Right atrium auricular region (tissue), 2 donors: ENCODE measurements at regions not wholly inside any gene's neighbourhood (a gene's known extent, or its start where the extent isn't known, plus 50 kb on each side); places are given as distances from the start of the nearest gene placed in this dataset.

ENCODE experiments used
- DNase-seq: peaks from one replicate; pipeline ENCODE4 v3.0.0-alpha.2; 2019; ENCODE audit warnings: low spot score
- H3K27ac ChIP-seq, 2 donors: fragments of 200-600 bp; sonication (generic); 1 replicate in 1 of 2; 2 replicates in 1 of 2; pipeline ENCODE4 v1.5.1; 2016 to 2019
- H3K27me3 ChIP-seq, 2 donors: fragments of 200-600 bp; sonication (generic); one replicate each; pipeline versions ENCODE4 v1.5.1 to v1.6.0; 2017 to 2019
- H3K36me3 ChIP-seq: fragments of 200-600 bp; sonication (generic); one replicate; pipeline ENCODE4 v1.5.1; 2016
- H3K4me1 ChIP-seq, 2 donors: fragments of 200-600 bp; sonication (generic); one replicate each; pipeline versions ENCODE4 v1.5.1 to v1.6.0; 2017 to 2019
- H3K4me3 ChIP-seq, 2 donors: fragments of 200-600 bp; sonication (generic); 1 replicate in 1 of 2; 2 replicates in 1 of 2; pipeline ENCODE4 v1.5.1; 2017 to 2019; ENCODE audit warnings: mild to moderate bottlenecking in 1 of 2, moderate library complexity in 1 of 2
- H3K9me3 ChIP-seq, 2 donors: fragments of 200-600 bp; sonication (generic); one replicate each; pipeline ENCODE4 v1.5.1; 2019
- TF ChIP-seq, protein P1 (sequence below), 2 donors: fragments of 200-600 bp; sonication (generic); IDR thresholded peaks; one replicate each; pipeline ENCODE4 v1.5.1; 2019; ENCODE audit warnings: antibody characterized with exemption in 2 of 2

DNA sequence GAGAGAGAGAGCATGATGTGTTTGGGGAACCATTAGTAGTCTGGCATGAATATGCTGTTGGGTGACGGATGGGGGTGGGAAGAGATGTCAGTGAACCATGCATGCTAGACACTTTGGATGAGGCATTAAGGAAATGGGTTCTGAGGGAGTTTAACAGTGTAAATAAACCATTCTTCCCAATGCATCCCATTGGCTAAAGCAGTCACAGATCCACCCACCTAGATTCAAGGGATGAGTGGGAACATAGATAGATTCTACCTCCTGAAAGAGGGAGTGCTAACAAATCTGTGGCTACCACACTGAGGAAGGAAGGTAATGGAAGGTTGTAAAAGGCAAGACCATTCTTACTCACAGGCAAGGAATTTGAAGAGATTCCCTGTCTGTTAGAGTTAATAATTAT lies 129.8 kb upstream of the CACNA1E start:
- H3K9me3 ChIP-seq, result no peaks in the 10 kb centered on the region
- no peaks in the 10 kb centered on the region for H3K36me3 ChIP-seq
- no peak overlapping the region for H3K4me3 ChIP-seq
- H3K27me3 ChIP-seq, result no peaks in the 10 kb centered on the region
- no peak for DNase-seq
- peaks cover 0 to 13% of the 10 kb centered on the region in 2 donors for H3K4me1 ChIP-seq
- no peak overlapping the region for H3K27ac ChIP-seq
- TF ChIP-seq, protein P1, sequence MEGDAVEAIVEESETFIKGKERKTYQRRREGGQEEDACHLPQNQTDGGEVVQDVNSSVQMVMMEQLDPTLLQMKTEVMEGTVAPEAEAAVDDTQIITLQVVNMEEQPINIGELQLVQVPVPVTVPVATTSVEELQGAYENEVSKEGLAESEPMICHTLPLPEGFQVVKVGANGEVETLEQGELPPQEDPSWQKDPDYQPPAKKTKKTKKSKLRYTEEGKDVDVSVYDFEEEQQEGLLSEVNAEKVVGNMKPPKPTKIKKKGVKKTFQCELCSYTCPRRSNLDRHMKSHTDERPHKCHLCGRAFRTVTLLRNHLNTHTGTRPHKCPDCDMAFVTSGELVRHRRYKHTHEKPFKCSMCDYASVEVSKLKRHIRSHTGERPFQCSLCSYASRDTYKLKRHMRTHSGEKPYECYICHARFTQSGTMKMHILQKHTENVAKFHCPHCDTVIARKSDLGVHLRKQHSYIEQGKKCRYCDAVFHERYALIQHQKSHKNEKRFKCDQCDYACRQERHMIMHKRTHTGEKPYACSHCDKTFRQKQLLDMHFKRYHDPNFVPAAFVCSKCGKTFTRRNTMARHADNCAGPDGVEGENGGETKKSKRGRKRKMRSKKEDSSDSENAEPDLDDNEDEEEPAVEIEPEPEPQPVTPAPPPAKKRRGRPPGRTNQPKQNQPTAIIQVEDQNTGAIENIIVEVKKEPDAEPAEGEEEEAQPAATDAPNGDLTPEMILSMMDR (IDR thresholded peaks at IDR 0.05), result no peak

DNA sequence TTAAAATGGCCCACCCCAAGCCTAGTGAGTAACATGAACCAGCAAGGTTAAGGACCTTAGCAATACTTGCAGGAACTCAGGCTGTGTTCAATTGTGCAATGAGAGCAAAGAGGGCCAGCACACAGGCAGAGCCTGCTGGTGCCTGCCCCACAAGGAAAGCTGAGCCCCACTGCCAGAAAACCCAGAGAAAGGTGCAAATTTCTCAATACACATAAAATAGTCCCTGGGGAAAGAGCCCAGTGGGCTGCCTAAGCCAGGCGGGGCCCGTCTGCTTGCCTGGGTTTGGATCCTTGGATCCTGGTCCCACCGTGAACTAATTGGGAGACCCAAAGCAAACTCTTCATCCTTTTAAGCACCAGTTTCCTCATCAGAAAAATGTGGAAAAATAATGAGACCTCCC lies 128.5 kb upstream of the CACNA1E start:
- Histone ChIP-seq H3K4me1 (peaks cover 0 to 13% of the 10 kb centered on the region in 2 donors), H3K36me3 (no peaks in the 10 kb centered on the region), H3K4me3 (no peak overlapping the region), H3K27me3 (no peaks in the 10 kb centered on the region), H3K27ac (no peak overlapping the region), H3K9me3 (no peaks in the 10 kb centered on the region)
- DNase-seq, result no peak
- TF ChIP-seq, protein P1 (IDR thresholded peaks at IDR 0.05), result no peak

DNA sequence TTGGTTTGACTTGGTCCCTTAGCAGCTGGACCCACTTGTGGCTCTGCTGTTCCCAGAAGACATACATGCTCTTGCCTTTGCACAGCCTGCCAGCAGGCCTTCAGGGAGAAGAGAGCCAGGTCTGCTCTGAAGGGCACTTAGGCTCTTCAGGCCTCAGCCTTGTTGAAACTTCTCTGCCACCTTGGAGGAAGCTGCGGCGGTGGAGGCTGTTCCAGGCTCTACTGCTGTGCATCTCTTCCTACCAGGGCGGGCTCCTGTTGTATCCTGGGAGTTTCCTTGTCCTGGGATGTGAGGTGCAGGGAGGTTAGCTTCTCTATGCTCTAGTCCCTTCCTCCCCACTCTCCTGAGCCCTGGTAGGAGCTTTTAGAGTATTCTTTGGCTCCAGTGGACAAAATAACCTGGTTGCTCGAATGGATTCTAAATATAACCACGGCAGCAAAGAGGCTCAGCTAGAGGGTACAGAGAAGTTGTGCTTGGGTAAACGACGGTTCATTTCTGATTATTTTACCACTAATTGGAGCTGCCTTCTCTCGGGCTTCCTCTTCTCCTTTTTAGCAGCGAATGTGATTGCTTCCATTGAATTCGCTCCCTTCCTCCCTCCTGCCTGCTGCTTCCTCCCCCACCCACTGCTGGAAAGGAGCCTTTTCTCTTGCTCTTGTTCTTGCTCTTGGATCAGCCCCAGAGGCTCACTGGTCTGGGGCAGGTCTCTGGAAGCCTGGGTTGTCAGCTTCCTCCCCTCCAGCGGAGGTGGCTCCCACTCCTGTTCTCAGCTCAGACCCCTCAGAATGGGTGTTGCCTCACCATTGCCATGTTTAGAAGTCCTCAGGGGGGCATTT lies 126.6 kb upstream of the CACNA1E start:
- H3K27ac ChIP-seq, result no peak overlapping the region
- TF ChIP-seq, protein P1 (IDR thresholded peaks at IDR 0.05), result no peak
- H3K4me3 ChIP-seq, result no peak overlapping the region
- H3K9me3 ChIP-seq, result no peaks in the 10 kb centered on the region
- no peaks in the 10 kb centered on the region for H3K36me3 ChIP-seq
- H3K4me1 ChIP-seq, result peaks cover 0 to 13% of the 10 kb centered on the region in 2 donors
- peak; percentile 50 for DNase-seq
- H3K27me3 ChIP-seq, result no peaks in the 10 kb centered on the region

DNA sequence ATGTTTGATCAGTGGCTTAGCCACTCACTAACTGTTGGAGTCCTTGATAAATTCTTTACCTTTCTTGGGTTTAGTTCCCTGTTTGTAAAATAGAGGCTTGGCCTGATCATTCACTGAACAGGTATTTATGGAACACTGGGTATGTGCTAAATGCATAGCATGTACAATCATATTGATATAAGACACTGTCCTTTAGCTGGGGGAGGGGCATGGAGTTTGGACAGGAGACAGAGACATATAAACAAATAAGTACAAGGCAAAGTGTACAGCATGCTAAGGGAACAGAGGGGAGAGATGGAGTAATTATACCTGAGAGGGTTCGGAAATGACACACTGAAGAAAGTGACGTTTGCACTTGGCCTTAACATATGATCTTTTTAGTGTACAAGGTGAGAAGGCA lies 124.3 kb upstream of the CACNA1E start:
- TF ChIP-seq, protein P1 (IDR thresholded peaks at IDR 0.05), result no peak
- no peak overlapping the region for H3K27ac ChIP-seq
- no peak for DNase-seq

DNA sequence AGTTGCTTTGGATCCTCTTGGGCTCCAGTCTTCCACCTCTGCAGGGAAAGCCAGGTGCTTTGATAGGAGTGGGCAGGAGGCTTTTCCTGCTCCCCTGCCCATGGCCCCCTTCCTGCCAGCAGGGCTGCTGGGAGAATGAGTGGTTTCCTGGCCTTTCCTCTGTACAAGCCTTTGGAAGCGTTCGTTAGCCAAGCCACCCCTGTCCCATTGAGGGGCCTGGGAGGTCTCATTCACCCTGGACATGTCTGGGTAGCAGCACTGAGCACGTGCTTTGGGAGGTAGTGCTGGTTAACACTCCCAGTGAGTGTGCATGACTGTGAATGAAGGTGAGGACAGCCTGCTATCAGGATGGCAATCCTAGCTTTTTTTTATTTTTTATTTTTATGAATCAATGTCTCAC lies 118.5 kb upstream of the CACNA1E start:
- DNase-seq, result peak; percentile 46
- Histone ChIP-seq H3K4me3 (no peak overlapping the region), H3K27ac (no peak overlapping the region), H3K4me1 (no peaks in the 10 kb centered on the region), H3K36me3 (no peaks in the 10 kb centered on the region), H3K9me3 (no peaks in the 10 kb centered on the region), H3K27me3 (no peaks in the 10 kb centered on the region)
- TF ChIP-seq, protein P1 (IDR thresholded peaks at IDR 0.05), result no peak

More for the DNA sequence above, 124.3 kb upstream of the CACNA1E start:
- H3K4me3 ChIP-seq, result no peak overlapping the region
- peaks cover 0 to 13% of the 10 kb centered on the region in 2 donors for H3K4me1 ChIP-seq
- H3K27me3 ChIP-seq, result no peaks in the 10 kb centered on the region
- H3K9me3 ChIP-seq, result no peaks in the 10 kb centered on the region
- H3K36me3 ChIP-seq, result no peaks in the 10 kb centered on the region
